GM18508 (cell line): ENCODE measurements at regions not wholly inside any gene's neighbourhood (a gene's known extent, or its start where the extent isn't known, plus 50 kb on each side); places are given as distances from the start of the nearest gene placed in this dataset.
"Not testable (repeated sequence)": the region's sequence is repeated elsewhere in the genome, so short reads cannot be mapped to it uniquely, and the experiment has no call there.

Experiments
- ATAC-seq: cut with Tn5 transposase; IDR thresholded peaks from one replicate; pipeline ENCODE4 v1.9.1; 2021; ENCODE audit warnings: moderate number of reproducible peaks; ENCODE audit not compliant: insufficient read depth, unreplicated experiment

DNA sequence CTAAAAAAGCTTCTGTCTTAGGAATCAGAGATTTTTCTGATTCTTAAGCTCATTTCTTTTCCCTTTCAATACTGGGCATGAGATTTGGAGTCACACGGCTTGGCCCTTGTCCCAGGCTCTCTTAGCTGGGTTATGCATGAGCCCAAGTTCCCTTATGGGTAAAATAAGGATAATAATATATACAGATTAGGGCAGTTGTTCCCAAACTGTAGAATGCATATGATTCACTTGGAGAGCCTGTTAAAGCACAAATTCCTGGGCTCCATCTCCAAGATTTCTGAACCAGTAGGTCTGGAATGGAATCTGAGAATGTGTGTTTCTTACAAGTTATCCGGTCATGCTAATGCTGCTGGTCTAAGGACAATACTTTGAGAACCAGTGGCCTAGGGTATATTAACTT is 154.0 kb downstream of the REEP3 start:
- no peak for ATAC-seq

DNA sequence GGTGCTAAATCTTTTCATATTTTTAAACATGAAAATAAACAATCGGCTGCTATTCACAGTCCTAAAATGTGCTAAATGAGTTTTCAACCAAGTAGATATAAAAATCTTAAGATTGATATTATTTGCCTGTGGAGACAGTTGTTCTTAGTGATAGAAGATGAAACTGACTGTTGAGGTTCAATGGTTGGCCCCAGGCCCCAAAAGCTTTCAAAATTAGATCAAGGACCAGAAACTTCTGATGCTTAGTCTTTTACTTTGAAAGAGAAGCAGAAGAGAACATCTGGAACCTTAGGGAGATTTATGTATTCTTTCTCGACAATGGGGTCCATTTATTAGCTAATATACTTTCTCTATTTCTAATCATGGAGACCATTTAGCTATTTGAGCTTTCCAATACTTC is 155.8 kb downstream of the REEP3 start:
- ATAC-seq: no peak

DNA sequence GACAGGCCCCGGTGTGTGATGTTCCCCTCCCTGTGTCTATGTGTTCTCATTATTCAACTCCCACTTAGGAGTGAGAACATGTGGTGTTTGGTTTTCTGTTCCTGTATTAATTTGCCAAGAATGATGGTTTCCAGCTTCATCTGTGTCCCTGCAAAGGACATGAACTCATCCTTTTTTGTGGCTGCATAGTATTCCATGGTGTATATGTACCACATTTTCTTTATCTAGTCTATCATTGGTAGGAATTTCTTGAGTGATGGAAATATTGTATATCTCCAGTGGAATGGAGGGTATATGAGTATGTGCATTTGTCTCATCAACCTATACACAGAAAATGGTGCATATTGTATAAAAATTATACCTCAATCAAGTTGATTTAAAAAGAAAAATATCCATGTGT is 159.3 kb downstream of the REEP3 start:
- ATAC-seq: not testable (repeated sequence)

DNA sequence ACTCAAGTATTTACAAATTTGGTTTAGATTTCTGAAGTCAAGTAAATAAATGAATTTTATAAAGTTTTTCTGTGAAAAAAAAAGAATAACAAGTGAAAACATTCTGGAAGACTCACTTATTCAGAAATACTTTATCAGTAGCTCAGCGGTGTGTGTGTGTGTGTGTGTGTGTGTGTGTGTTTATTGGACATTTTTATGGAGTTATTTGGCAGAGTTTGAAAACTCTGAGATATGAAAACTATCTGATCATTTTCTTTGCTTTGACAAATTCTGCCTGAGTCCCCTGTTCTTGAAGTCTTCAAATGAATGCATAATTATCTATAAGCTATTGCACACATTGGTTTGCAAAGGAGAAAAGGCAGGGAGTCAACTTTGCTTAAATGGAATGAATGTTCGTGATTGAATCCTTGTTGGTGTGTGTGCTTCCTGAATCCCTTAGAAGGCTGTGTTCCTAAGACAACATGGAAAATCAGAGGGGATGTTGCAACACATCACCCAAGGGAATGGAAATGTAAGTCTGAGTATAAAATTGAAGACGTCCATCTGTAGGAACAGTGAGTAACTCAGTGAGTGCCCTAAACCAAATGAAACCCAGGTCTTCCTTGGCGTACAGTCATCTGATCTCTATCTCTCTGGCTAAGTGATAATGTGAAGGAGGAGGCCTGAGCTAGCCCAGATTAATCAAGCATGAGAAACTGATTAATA is 160.9 kb downstream of the REEP3 start:
- ATAC-seq: no peak

DNA sequence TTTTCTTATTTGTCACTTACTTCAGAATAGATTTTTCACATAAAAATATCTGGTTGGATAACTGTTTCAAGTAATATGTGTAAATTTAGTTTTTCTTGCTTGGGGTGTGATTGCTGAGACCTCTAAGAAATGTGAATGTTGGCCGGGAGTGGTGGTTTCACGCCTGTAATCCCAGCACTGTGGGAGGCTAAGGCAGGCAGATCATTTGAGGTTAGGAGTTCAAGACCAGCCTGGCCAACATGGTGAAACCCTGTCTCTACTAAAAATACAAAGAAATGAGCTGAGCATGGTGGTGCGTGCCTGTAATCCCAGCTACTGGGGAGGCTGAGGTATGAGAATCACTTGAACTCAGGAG is 161.5 kb downstream of the REEP3 start:
- ATAC-seq: not testable (repeated sequence)

DNA sequence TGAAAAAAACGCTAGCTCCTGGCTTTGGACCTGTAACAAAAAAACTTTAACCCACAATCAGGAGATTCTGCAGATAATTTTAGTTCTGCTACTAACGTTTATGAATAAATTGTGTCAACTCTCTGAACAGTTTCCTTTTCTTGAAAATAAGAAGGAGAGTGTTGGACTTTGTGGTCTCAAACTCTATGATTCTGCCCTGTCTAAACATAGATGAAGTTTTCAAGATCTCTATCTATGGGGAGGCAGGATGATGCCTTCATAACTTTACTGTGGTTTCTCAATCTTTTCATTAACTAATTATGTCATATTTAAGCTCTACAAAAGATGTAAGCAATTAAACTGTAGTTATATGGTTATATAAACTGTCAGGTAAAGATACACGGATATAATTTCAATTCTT is 162.0 kb downstream of the REEP3 start:
- ATAC-seq: no peak

DNA sequence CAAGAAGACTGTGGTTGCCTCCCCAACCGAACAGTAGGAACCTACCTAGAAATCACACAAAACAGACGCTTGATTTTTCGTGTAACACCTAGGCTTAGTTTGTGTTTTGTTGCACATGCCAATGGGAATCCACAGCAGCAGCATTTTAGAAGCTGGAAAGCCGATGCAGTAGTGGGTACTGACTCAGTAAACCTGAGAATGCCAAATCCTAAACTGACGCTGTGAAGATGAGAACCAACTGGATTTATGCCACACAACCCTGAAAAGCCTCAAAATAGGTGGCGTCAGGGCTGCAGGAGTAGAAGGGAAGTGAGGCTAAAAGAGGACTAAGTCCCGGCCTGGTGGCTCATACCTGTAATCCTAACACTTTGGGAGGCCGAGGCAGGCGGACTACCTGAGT is 162.5 kb downstream of the REEP3 start:
- ATAC-seq: no peak

DNA sequence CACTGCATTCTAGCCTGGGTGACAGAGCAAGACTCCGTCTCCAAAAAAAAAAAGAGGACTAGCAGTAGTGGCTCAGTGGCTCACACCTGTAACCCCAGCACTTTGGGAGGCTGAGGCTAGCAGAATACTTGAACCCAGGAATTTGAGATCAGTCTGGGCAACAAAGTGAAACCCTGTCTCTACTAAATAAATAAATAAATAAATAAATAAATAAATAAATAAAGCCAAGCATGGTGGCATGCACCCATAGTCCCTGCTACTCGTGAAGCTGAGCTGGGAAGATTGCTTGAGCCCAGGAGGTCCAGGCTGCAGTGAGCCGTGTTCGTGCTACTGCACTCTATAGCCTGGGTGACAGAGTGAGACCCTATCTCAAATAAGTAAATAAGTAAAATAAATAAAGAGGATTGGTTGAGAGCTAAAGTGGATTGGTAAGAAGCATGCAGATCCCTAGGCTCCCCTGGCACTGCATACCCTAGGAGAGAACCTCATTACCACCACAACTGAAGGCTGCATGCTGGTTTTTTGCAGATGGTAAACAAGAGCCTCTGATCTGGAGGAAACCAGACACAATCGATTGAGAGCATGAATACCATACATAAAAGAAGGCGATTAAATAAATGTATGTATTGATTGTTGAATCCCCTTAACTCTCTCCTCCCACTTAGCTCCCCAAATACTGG is 163.2 kb downstream of the REEP3 start:
- ATAC-seq: no peak

DNA sequence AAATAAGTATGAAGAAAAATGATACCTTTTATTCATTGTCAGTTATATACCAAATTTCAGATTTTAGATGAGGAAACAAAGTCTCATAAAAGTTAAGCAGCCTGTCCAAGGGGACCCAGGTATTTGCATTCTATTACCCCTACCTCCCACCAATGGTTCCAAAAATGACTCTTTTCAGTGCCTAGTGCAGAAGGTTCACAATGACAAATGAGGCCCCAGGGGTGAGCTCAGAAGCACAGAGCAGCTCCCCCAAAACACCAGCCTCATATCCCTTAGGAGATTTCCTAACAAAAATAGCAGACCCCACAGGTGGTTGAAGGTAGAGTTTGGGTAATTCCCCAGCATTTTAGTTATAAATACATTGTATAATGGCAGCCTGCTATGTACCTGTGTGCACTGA is 168.6 kb downstream of the REEP3 start:
- ATAC-seq: no peak

DNA sequence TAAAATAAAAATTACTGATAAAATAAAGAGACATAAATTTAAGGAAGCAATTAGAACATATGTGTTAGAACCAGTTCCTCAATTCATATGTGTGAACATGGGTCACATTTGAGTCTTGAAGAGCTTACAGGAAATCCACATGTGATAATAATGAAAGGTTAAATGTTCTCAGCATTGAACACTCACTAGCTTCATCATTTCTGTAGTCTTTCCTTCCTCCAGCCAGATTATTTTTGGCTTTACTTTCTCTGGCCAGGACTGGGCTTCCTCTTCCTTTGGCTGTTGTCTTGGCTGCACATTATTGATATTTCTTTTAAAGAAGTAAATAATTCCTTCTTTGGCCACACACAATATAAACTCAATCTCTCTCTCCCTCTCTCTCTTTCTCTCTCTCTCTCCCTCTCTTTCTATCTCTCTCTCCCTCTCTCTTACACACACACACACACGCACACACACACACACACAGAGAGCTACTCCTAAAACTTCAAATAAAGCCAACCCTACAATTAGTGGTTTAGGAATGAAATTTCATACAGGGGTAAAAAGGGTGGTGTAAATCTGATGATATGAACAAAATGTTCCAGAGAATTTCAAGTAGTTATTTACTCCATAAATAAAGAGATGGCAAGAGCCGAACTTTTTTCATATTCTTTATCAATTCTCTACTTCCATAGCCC is 171.2 kb downstream of the REEP3 start:
- ATAC-seq: no peak

DNA sequence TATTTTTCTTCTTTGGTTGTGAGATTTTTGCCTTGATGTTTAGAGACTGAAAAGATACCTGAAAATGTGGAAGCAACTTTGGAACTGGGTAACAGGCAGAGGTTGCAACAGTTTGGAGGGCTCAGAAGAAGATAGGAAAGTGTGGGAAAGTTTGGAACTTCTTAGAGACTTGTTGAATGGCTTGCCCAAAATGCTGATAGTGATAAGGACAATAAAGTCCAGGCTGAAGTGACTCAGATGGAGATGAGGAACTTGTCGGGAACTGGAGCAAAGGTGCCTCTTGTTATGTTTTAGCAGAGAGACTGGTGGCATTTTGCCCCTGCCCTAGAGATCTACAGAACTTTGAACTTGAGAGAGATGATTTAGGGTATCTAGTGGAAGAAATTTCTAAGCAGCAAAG is 171.8 kb downstream of the REEP3 start:
- ATAC-seq: not testable (repeated sequence)

DNA sequence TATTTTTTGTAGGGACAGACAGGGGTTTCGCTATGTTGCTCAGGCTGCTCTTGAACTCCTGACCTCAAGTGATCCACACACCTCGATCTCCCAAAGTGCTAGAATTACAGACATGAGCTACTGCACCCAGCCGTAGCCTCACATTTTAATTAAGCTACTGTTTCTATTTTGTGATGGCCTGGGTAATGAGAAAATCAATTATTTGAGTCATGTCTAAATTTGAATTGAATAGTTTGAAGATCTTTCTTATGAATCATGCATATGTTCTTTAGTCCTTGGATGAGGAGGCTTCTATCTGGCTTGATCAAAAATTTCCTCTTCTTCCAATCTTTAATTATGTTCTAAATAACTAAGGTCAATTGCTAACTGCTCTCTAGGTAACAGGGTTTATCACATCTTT is 175.0 kb downstream of the REEP3 start:
- no peak for ATAC-seq

DNA sequence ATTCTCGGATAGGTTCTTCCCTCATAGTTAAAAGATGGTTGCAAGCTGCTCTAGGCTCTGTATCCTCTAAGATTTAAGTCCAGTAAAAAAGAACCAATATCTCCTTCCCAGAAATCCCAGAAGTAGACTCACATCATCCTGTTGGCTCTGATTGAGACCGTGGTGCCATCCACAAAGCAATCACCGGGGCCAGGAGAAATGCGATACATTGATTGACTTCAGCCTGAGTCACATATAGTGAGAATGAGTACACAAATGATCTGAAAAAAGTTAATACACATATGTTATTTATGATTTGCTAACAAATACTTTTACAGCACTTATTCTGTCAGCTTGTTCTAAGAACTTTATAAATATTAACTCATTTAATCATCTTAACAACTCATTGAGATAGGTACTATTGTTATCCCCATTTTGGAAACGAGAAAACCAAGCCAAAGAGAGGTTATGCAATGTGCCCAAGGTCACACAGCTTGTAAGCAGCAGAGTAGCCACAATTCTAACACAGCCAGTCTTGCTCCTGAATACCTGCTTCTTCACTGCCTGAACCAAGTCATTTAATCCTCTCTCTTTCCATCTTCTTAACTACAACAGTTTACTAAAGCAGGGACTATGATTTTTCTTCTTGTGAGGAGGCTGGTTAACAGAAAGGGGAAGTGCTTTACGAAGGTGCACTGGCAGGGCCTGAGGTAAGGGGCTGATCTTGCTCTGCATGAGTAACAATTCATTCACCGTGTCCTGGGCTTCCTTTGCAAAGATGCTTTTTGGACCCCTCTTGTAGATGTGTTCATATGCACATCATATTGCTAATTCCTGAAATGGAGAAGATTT is 177.0 kb downstream of the REEP3 start:
- ATAC-seq: peak; percentile 49

DNA sequence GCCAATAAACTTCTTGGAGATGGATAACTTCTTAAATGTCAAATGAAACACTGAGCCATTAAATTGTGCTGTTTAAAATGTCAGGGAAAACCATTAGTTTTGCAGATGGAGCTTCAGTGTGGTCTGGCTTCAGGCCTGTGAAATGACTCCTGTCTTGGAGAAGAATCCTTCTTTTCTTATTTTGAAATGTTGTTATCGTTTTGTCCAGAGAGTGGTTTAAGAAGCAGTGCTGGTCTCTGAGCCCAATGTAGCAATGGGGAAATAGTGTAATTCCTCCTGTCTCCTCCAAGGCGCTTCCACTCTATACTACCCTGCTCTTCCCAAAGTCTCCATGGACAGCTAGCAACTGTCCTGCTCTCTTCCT is 177.6 kb downstream of the REEP3 start:
- ATAC-seq: no peak

DNA sequence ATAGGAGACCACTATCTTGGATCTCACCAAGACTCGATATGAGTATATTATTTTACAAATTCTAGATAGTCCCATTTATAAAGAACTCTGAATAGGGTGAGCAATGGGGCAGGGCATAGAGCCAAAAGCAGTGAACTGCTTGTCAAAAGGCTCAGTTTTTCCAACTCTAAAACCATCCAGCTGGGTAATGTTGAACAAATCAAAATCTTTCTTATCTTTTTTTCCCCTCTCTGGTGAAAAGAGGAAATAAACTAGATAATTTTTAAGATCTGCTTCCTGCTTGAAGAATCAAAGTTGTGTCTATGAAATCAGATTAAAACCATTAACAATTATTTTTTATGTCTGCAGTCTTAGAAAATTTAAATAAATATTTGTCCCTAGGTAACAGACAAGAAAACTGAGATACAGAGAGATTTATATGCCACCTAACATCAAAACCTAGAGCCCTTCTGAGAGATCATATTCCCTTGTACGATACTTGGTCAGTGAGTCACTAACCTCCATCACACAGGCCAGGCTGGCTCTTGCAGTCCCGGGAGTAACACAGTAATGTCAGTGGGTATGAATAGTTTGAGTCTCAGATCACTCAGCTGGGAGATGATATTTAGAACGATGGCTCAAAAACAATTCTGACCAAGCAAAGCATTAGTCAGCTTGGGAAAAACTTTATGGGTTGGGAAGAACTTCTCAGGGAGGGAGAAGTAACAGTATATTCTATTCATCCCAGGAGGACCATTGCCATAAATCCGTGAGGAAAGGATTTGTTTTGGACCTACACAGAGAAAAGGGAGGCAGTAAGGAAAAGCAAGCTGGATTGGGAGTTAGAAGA is 178.8 kb downstream of the REEP3 start:
- ATAC-seq: no peak

DNA sequence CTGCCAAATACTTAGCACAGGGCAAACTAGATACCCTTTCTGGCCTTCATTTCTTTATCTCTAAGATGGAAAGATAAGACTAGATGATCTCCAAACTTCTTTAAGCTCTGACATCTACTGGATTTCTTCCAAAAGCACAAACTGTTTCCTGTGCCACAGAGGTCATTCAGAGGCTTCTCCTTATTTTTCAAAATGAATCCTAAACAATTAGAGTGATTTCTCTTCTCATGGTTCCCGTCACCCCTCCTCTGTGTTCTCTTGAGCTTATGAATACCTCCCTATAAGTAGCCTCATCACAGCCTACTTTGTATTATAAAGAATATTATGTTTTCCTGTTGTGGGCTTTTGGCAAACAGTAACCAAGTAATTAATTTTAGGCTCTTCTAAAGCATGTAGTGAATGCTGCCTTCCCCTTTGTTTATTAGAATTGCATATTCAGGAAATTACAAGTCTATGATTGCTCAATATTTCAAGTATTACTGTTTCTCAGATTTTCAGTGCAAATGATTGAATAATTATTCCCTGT is 179.5 kb downstream of the REEP3 start:
- no peak for ATAC-seq

DNA sequence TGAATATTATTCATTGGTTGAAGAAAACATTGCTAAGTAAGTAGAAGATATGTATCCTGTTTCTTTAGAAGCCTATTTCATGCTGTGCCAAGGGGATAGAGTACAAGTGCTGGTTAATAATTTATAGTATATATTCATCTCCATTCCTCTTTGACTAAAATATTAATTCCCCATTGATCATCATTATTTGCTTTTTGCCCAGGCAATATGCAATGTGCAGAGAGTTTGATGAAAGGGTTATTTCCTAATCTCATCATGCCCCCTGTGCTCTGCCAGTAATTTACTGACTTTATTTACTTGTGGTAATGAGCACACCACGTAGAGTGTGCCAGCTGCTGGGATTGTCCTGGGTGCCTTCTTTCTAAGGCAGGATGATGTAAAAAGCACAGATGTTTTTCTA is 180.9 kb downstream of the REEP3 start:
- no peak for ATAC-seq

DNA sequence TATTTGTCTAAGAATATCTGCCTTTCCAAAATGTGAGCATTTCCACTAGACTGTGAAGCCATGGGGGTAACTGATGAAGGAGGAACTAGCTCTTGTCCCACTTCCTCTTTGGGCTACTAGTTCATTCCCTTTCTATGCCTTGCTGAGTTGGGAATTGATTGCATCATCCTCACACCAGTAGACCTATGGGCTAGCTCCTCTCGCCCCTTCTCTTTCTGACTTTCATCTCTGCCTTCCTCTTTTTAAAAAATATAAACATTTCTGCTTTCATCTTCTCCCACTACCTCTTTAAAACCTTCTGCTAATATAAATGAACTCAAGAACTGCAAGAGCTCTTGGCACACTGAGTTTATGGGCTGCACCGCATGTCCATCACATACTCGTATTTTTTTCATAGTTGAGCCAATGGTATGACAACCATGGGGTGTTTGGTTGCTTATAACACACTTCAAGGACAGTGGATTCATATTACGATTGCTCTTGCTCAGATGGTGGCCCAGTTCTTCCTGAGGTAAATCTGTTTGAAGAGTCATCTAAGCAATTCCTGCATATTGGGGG is 182.0 kb downstream of the REEP3 start:
- no peak for ATAC-seq

DNA sequence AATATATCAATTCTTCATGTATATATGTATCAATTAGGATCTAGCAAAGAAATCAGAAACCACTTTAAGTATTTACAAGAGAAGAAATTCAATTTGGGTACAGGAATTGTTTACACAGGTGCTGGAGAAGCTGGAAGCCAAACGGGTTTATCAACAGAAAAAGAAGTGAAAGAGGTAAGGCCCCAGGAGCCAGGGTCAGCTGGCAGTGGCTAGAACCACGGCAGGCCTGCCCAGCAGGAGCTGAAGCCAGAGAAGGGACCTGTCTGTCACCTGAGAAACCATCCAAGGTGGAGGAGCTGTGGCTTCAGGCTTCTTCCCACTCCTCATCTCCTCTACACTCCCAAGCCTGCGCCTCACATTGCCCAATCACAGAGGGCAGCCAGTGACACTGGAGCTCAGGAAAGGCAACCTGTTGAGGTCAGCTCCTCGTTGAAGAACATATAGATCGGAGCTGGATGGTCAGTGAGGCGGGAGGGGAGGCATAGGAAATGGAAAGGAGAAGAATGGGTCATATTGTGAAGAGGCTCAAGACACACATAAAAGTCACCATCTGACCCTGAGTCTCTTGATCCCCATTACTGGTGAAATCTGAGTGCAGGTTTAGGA is 182.6 kb downstream of the REEP3 start:
- no peak for ATAC-seq
